Parathyroid adenoma (tissue), 2 donors: ENCODE measurements at regions not wholly inside any gene's neighbourhood (a gene's known extent, or its start where the extent isn't known, plus 50 kb on each side); places are given as distances from the start of the nearest gene placed in this dataset.
A peak's percentile ranks its signal among the peaks of the same experiment; 100 is the strongest.

Experiments used
- H2AFZ ChIP-seq: fragments of 300-600 bp; sonication (generic); one replicate; pipeline ENCODE4 v1.7.0; 2017; ENCODE audit warnings: antibody characterized with exemption, mild to moderate bottlenecking
- H3K27ac ChIP-seq: fragments of 300-600 bp; sonication (generic); one replicate; pipeline ENCODE4 v1.7.0; 2017
- H3K27me3 ChIP-seq: fragments of 300-600 bp; sonication (generic); one replicate; pipeline ENCODE4 v1.7.0; 2017; ENCODE audit warnings: low read length; ENCODE audit not compliant: control insufficient read depth, insufficient read depth
- H3K36me3 ChIP-seq: fragments of 300-600 bp; sonication (generic); one replicate; pipeline ENCODE4 v1.7.0; 2017; ENCODE audit warnings: low read length; ENCODE audit not compliant: control insufficient read depth, insufficient read depth
- H3K4me1 ChIP-seq: fragments of 300-600 bp; sonication (generic); one replicate; pipeline ENCODE4 v1.7.0; 2017; ENCODE audit warnings: control low read depth
- H3K4me2 ChIP-seq: fragments of 300-600 bp; sonication (generic); one replicate; pipeline ENCODE4 v1.7.0; 2017; ENCODE audit warnings: low read length
- H3K4me3 ChIP-seq: fragments of 300-600 bp; sonication (generic); one replicate; pipeline ENCODE4 v1.7.0; 2017; ENCODE audit warnings: low read depth, low read length
- H3K79me2 ChIP-seq: fragments of 300-600 bp; sonication (generic); one replicate; pipeline ENCODE4 v1.7.0; 2017; ENCODE audit warnings: control low read depth
- H3K9ac ChIP-seq: fragments of 300-600 bp; sonication (generic); one replicate; pipeline ENCODE4 v1.7.0; 2017; ENCODE audit warnings: mild to moderate bottlenecking
- H3K9me3 ChIP-seq: fragments of 300-600 bp; sonication (generic); one replicate; pipeline ENCODE4 v1.7.0; 2017; ENCODE audit warnings: low read length; ENCODE audit not compliant: control insufficient read depth
- CTCF ChIP-seq: fragments of 300-600 bp; sonication (generic); IDR thresholded peaks from one replicate; pipeline ENCODE4 v1.7.0; 2017; ENCODE audit warnings: antibody characterized with exemption, mild to moderate bottlenecking
- donor health status: primary hyperparathyroidism.

- Histone ChIP-seq H3K9ac (no peak overlapping the region), H3K4me1 (no peaks in the 10 kb centered on the region), H3K79me2 (no peaks in the 10 kb centered on the region), H3K4me2 (no peak overlapping the region), H3K27ac (no peak overlapping the region), H3K4me3 (no peak overlapping the region), H3K9me3 (no peaks in the 10 kb centered on the region), H3K27me3 (no peaks in the 10 kb centered on the region), H3K36me3 (no peaks in the 10 kb centered on the region), H2AFZ (no peak overlapping the region)
- TF ChIP-seq CTCF = no peak
Measured at GRCh38 chr13:40472427-40473220, 193.8 kb downstream of the FOXO1 start.

- Histone ChIP-seq H2AFZ (no peak overlapping the region), H3K36me3 (no peaks in the 10 kb centered on the region), H3K4me3 (no peak overlapping the region), H3K27ac (no peak overlapping the region), H3K9me3 (no peaks in the 10 kb centered on the region), H3K4me2 (no peak overlapping the region), H3K4me1 (no peaks in the 10 kb centered on the region), H3K9ac (no peak overlapping the region), H3K27me3 (no peaks in the 10 kb centered on the region), H3K79me2 (no peaks in the 10 kb centered on the region)
- no peak for TF ChIP-seq CTCF
Measured at GRCh38 chr13:40475617-40476016, 190.8 kb downstream of the FOXO1 start.

GRCh38 chr13:40476175-40476958, 190.1 kb downstream of the FOXO1 start:
- no peaks in the 10 kb centered on the region for H3K36me3 ChIP-seq
- TF ChIP-seq CTCF = no peak
- no peak overlapping the region for H2AFZ ChIP-seq
- H3K4me3 ChIP-seq = no peak overlapping the region
- H3K4me2 ChIP-seq = no peak overlapping the region
- H3K9ac ChIP-seq = no peak overlapping the region
- H3K27me3 ChIP-seq = no peaks in the 10 kb centered on the region
- H3K27ac ChIP-seq = no peak overlapping the region
- H3K9me3 ChIP-seq = no peaks in the 10 kb centered on the region
- H3K79me2 ChIP-seq = no peaks in the 10 kb centered on the region
- no peaks in the 10 kb centered on the region for H3K4me1 ChIP-seq

- Histone ChIP-seq H3K36me3 (no peaks in the 10 kb centered on the region), H3K4me3 (no peak overlapping the region), H3K4me2 (no peak overlapping the region), H3K9me3 (no peaks in the 10 kb centered on the region), H3K79me2 (no peaks in the 10 kb centered on the region), H3K27ac (peak overlapping the region; percentile 47), H3K4me1 (no peaks in the 10 kb centered on the region), H3K9ac (no peak overlapping the region), H2AFZ (no peak overlapping the region), H3K27me3 (no peaks in the 10 kb centered on the region)
- TF ChIP-seq CTCF = no peak
Measured at GRCh38 chr13:40477623-40478608, 188.5 kb downstream of the FOXO1 start.
